GM11168 (cell line): ENCODE measurements at regions not wholly inside any gene's neighbourhood (a gene's known extent, or its start where the extent isn't known, plus 50 kb on each side); places are given as distances from the start of the nearest gene placed in this dataset.

Experiments used
- in situ Hi-C: fragments of 300-500 bp; cut with MboI; formaldehyde crosslinking; loops from one replicate; pipeline ENCODE4 v1.12.0; 2022; ENCODE audit warnings: low sequenced_read_pairs; ENCODE audit not compliant: unreplicated experiment

GRCh38 chr4:181468451-181468850 lies 774.8 kb upstream of the TENM3 start:
- in situ Hi-C loops, result no loop called here

GRCh38 chr4:181470306-181470705 lies 772.9 kb upstream of the TENM3 start:
- in situ Hi-C loops, result no loop called here

- in situ Hi-C loops, result no loop called here
These were observed 767.8 kb upstream of the TENM3 start for GRCh38 chr4:181475359-181475758.

GRCh38 chr4:181475781-181476507 lies 767.3 kb upstream of the TENM3 start:
- in situ Hi-C loops, result no loop called here

GRCh38 chr4:181476508-181476890 lies 766.7 kb upstream of the TENM3 start:
- in situ Hi-C loops, result no loop called here

- in situ Hi-C loops, result no loop called here
These were observed 765.6 kb upstream of the TENM3 start for GRCh38 chr4:181477591-181477990.

- in situ Hi-C loops, result no loop called here
These were observed 764.5 kb upstream of the TENM3 start for GRCh38 chr4:181478656-181479055.

- in situ Hi-C loops, result no loop called here
These were observed 764.1 kb upstream of the TENM3 start for GRCh38 chr4:181479141-181479540.

- in situ Hi-C loops, result no loop called here
These were observed 758.8 kb upstream of the TENM3 start for GRCh38 chr4:181484396-181484795.

- in situ Hi-C loops, result no loop called here
These were observed 754.3 kb upstream of the TENM3 start for GRCh38 chr4:181488926-181489325.

GRCh38 chr4:181498148-181498547 lies 745.1 kb upstream of the TENM3 start:
- in situ Hi-C loops, result no loop called here

GRCh38 chr4:181502611-181503010 lies 740.6 kb upstream of the TENM3 start:
- in situ Hi-C loops, result no loop called here

GRCh38 chr4:181503687-181504390 lies 739.4 kb upstream of the TENM3 start:
- in situ Hi-C loops, result no loop called here

GRCh38 chr4:181504924-181505323 lies 738.3 kb upstream of the TENM3 start:
- in situ Hi-C loops, result no loop called here

- in situ Hi-C loops, result no loop called here
These were observed 735.9 kb upstream of the TENM3 start for GRCh38 chr4:181507180-181507835.

- in situ Hi-C loops, result no loop called here
These were observed 735.3 kb upstream of the TENM3 start for GRCh38 chr4:181507938-181508337.

- in situ Hi-C loops, result no loop called here
These were observed 734.6 kb upstream of the TENM3 start for GRCh38 chr4:181508601-181509000.

GRCh38 chr4:181509073-181509472 lies 734.1 kb upstream of the TENM3 start:
- in situ Hi-C loops, result no loop called here

GRCh38 chr4:181517491-181517890 lies 725.7 kb upstream of the TENM3 start:
- in situ Hi-C loops, result no loop called here

GRCh38 chr4:181520790-181521189 lies 722.4 kb upstream of the TENM3 start:
- in situ Hi-C loops, result loop anchor here (10.0 kb wide), 1 partner anchor 384 kb away; no protein-coding TSS in a partner anchor

- in situ Hi-C loops, result loop anchor here (10.0 kb wide), 1 partner anchor 381 kb away; no protein-coding TSS in a partner anchor
These were observed 719.2 kb upstream of the TENM3 start for GRCh38 chr4:181523973-181524372.
